GM21528 (cell line): ENCODE measurements at regions not wholly inside any gene's neighbourhood (a gene's known extent, or its start where the extent isn't known, plus 50 kb on each side); places are given as distances from the start of the nearest gene placed in this dataset.

Experiments used
- ATAC-seq: cut with Tn5 transposase; IDR thresholded peaks from one replicate; pipeline ENCODE4 v1.9.1; 2021; ENCODE audit warnings: mild to moderate bottlenecking, moderate library complexity; ENCODE audit not compliant: unreplicated experiment, low FRiP score

DNA sequence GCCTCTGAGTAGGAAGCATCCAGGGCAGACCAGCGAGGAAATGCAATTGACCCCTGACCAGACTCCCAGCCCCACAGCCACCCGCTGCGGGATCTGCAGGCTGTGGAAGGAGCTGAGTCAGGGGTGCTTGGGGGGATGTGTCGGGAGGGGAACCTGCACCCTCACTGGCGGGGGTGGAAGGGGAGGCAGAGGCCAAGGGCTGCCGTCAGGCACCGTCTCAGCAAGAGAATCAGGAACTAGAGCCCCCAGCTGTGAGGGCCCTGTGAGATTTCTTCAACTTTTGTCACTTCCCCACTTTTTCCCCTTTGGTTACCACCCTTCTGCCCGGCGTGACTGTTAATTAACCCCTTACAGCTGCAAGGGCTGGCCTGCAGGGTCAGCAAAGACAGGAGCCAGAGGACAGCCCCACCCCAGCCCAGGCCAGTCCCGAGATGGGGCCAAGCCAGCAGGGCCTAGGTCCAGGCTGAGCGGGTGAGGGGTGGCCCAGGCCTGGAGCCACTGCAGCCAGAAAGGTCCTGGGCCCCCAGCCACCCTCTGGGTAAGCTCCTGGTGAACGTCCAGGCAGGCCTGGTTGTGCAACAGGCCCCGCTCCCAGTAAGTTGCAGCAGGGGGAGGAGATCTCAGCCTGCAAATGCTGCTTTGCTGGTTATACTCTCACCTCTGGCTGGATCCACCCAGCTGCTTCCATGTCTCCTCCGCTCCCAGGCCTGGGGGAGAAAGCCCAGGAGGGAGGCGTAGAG, 147.0 kb upstream of the ID2 start:
- no peak for ATAC-seq

DNA sequence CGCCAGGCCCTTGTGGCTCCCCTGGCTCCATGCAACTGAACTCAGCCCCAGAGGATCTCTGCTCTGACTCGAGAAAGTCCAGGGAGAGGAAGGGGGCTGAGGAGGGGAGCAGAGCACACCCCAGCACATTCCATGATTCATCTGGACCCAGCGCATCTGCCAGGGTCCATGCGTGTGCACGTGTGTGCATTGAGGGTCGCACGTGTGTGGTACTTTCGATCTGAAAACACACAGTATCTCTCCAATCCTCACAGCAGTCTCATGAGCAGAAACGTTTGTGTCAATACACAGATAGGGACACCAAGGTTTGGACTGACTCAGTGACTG, 146.4 kb upstream of the ID2 start:
- ATAC-seq, result no peak

DNA sequence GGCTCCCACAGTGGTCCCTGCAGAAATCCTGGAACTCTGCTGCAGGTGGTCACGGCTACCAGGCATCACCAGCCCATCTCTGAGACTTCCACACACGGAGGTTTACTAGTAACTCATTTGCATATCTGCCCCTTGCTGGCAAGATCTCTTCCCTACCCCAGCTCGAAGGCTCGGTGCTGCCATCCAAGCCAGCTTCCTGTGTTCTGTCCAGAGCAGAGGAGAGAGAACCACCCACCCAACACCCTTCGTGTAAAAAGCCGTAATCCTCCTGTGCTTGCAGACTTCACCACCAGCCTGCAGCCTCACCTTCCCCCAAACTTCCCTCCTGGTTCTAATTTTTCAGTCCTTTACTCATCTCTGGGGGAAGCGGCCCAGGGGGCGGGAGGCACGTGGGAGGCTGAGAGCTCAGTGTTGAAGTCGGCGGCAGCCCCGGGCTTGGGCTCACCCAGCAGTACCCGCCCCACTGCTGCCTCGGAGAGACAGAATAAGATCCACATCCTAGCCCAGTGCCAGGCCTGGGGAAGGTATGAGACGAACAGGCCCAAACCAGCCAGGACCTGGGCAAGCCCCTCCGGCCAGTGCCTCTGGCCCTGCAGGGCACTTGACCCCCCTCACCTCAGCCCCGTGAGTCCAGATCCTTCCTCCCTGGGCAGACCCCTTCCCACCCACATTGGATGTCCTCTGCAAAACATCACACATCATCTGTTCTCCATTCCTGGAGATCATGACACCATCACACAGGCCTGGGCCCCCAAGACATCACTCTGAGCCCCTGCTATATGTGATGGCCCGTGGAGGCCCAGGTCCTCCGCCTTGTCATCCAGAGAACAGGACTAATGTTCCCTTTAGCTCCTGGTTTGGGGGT, 145.8 kb upstream of the ID2 start:
- ATAC-seq, result no peak

DNA sequence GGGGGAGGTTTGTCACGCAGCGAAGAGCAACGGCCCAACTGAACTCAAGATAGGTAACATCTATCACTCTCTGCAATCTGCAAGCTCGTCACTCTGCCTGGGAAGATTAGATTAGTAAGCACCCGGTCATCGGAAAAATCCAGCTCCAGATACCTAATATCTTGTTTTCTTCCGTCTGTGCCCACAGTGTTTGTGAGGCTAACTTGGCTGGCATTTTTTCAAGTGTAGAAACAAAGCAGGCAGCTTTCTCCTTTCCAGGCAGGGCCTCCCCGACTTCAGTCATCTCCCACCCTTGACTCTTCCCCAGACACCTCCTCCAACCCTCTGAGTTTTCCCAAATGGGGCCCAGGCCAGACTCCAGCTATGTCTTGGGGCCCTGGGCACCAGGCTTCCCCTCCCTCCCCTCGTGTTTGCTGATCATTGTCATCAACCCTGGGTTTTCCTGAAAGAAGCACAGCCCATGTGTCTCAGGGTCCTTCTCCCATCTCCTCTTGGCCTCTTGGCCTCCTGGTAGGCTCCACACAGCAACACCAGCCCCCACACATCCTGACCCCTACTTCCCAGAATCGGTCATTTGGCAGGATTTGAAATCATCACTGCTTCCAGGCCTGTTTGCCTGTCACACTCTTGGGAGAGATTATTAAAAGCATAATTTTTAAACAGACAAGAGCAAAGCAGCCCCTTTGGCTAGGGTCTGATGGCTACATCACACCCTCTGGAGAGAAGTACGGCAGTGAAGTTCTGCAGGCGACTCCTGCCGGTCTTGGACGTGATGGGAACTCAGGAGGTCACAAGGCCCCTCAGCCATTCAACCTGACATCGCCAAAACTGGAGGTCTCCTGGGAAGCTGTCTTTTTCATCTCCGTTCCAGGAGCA, 144.9 kb upstream of the ID2 start:
- no peak for ATAC-seq

DNA sequence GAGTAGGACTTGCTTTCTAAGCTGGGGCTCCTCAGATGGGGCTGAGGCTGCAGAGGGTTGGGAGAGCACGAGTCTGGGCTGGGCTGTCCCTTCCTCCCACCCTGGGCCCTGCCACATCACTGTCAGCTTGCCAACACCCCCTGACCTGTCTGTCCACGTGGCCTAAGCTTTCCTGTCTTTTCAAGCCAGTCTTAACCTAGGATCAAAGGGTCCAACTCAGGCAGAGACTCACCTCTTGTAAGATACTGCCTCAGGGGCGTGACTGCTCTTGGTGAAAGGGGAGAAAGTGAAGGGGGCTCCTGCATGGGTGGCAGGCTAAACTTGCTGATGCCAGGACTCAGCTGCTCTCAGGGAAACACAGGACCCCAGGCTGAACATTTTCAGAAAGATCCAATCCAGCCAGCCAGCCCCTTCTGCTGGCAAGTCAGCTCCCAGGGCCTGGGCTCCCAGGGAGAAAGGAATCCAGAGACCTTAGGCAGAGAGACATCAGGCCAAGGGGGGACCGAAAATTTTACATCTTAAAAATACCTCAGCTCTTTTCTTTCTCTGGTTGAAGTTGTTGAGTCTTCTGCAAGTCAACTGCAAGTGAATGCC, 144.2 kb upstream of the ID2 start:
- ATAC-seq, result no peak

DNA sequence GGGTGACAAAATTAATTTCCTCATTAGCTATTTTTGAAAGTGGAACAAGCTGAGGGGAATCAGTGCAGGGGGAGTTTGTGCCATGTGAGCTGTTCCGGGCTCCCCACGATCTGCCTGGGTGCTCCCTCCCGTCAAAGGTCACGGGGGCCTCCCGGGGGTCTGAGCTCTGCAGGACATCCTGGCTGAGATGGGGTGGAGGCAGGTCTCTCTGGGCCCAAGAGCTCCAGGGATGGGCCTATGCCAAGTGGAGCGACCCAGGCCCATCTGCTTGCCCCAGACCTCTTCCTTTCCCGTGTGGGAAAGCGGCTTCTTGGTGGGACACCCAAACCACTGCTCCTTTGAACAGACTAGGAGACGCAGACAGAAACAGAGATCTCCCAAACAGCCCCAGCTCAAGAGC, 143.3 kb upstream of the ID2 start:
- ATAC-seq, result no peak

DNA sequence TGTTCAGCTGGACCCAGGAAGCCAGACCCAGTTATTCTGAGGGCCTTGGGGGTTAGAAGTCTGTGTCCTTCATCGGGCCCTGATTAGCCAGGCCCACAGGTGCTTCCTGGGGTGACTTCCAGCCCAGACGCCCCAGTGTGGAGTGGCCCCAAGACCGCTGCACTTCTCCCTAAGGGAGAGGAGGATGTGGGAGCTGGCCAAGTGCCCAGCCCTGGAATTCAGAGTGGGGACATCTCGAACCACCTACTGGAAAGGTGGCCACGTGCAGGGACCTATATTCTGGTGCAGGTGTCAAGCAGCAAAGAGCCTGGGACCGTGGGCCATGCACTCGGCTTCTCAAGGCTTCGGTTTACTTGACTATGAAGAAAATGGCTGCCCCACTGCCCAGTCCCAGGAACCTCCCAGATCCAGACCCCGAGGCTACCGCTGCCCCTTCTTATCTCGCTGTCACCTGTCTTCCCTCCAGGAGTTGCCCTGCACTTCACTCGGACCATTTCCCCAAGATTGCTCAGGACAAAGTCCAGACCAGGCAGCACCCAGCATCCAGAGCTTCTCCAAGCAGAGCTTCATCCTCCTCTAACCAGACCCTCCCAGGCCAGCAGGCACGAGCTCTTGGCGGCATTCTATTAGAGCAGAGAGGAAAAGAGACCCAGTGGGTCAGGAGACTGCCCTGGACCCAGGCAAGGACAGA, 142.8 kb upstream of the ID2 start:
- no peak for ATAC-seq

DNA sequence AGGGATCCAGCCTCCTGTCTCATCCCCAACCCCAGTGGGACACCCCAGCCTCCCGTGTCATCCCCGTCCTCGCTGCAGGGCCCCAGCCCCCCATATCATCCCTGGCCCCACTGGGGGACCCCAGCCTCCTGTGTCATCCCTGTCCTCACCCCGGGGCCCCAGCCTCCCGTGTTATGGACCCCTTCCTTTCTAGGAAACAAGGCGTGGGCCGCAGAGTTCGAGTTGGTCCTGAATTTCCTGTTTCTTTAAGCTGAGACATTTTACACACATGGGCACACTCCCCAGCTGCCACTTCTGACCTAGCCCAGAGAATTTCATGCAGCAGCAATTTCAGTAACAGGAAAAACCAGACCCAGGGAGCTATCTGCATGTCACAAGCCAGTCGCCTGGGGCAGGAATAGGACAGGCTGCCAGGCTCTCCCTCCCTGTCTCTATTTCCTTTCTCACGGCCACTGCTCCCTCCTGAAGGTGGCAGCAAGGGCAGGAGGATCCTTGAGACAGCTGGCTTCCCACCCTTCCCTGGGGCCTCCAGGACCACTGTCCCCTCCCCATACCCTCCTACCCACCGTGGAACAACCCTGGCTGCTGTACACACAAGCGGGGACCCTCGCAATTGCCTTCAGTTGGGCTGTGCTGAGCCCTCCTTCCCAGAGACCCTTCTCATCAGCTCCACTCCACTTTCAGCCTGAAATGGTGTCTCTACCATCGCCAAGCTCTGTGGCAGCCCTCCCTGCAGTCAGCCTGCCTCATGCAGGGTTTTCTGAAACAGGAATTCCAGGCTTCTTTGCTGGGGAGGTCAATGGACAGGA, 141.9 kb upstream of the ID2 start:
- no peak for ATAC-seq

DNA sequence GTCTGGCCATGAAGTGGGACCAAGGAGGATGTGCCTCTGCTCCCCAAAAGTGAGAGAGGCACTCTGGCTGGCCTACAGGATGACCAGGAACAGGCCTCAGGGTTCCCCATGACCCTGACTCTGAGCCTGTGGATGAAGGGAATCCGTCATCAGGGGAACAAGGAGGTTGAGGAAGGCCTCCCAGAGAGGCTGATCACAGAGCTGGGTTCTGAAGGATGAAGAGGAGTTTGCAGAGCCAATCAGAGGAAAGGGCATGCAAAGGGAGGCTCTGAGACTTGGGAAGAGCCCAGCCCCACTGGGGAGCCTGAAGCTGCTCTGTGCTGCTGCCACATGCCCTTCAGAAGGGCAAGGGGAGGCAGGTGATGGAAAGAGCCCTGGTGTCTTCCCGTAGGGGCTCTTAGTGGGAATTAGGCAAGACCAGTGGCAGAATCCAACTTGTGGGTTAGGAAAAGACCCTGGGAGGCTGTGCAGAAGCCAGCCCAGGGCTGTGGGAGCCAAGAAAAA, 141.3 kb upstream of the ID2 start:
- no peak for ATAC-seq

DNA sequence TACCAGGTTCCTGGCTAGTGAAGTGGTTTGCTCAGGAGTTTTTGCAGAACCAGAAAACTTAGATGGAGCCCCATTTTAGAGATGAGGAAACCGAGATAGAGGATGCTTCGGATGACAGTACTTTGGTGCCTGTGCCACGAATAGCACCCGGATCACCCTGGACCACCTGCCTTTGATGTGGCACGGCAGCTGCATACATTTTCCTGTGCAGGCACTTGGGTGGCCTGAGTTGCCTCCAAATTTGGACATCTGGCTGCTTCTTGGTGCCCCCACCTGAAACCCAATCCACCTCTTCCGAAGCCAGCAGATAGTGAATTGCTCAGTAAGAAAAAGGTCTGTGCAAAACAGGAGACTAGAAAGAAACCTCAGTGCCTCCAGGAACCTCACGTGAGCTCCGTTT, 140.6 kb upstream of the ID2 start:
- no peak for ATAC-seq

DNA sequence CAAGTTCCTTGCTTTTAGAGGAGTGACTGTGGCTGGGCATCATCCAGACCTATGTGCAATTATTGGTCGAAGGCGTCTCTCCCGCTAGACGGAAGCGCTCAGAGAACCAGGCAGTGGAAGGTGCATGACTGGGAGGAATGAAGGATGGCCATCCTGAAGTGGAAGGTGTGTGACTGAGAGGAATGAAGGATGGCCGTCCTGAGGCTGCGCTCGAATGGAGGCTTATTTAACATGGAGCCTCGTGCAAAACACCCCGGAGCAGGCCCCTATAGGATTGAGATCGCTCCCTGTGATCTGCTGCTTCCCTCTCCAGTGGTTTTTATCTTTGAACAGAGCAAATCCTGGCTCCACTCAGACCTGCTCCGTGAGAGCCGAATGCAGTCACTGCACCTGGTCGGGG, 140.2 kb upstream of the ID2 start:
- no peak for ATAC-seq

DNA sequence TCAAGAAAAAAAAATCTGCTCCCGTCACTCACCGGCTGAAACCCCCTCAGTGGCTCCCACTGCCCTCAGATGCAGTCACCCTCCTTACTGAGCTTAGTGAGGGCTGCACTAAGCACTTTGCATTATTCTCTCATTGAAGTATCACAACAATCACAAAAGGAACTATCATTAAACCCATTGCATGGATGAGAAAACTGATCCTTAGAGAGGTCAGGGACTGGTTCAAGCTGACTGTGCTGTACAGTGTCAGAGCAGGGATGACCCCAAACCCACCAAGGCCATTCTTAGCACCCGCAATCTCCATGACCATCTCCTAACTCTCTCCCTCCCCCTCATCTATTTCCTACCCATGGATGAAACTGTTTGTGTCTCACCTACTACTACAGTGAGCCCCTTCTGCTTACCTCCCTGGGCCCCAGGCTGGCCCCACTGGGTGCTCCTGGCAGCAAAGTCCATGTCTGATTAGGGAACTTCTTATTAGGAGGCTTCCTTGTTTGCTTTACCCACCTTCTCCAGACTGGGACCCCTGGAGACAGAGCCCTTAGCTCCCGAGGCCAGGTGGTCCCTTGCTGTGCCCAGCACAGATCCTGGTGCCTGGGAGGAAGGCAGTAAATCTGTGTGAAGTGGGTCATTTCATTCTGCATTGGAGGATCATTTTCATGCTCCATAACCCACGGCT, 139.3 kb upstream of the ID2 start:
- ATAC-seq, result no peak

DNA sequence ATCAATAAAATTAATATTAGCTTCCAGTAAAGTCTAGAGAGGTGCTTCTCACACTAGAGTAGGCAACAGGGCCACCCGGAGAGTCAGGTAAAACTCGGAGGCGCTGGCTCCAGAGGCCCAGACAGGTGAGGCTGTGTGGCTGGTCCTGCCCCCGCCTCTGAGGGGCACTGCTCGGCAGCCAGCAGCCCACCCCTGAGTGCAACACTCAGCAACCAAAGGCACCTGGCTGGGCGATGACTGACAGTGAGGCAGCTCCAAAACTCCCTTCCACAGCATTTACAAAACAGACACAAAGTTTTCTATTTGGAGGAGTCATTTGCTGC, 138.8 kb upstream of the ID2 start:
- peak; percentile 5 for ATAC-seq

DNA sequence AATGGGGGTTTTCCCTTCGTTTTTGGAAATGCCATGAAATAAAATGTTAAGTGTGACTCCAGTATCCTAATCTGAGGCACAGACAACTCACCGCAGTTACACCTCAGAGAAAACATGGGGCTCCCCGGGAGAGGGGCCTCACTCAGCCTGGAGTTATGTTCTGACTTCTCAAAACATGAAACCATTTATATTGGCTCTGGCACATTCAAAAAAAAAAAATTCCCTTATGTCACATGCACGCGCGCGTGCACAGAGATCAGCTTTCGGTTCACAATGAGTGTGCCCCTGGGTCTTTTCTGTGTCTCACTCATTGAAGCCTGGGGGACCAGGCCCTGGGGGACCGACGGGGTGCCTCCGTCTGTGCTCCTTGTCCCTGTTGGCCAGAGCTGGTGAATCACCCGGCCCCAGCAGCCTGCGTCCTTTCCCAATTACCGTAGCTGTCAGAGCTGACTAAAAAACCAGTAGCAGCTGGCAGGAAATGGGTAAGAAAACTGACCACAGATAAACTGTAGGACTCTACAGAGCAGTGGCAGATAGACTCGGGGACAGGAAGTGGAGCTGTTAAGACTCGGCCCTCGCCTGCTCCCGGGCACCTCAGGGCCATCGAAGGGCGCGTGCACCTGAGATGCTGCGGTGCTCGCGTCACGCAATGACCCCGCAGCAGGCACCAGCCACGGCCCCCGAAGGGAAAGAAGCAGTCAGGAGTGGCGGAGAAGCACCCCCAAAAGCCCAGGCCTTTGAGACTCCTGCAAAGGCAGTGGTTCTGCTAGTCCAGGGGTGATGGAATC, 138.3 kb upstream of the ID2 start:
- peak; percentile 73 for ATAC-seq

DNA sequence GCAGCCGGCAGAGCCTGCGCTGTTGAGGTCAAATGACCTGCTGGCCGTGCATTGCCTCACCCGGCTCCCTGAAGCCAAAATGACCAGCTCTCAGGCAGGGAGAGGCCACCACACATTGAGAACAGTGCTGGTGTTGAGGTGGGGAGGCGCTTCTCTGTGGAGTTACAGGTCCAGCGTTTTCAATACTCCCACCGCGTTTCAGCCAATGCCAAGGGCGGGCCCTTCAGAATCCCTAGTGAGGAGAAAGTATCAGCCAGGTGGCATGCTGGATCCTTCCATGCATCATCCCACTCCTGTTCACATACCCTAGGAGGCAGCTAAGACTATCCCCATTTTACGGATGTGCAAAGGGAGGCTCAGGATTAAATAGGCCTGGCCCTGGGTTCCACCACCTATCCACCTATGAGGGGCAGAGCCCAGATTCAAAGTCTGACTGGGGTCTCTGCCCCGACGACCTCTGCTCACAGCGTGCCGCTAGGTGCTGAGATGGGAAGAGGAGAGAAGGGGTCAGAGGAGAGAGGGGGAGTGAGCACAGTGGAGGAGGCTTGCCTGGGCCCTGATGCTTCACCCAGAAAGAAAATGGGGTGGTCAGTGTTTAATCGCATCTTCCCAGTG, 137.6 kb upstream of the ID2 start:
- ATAC-seq, result no peak

DNA sequence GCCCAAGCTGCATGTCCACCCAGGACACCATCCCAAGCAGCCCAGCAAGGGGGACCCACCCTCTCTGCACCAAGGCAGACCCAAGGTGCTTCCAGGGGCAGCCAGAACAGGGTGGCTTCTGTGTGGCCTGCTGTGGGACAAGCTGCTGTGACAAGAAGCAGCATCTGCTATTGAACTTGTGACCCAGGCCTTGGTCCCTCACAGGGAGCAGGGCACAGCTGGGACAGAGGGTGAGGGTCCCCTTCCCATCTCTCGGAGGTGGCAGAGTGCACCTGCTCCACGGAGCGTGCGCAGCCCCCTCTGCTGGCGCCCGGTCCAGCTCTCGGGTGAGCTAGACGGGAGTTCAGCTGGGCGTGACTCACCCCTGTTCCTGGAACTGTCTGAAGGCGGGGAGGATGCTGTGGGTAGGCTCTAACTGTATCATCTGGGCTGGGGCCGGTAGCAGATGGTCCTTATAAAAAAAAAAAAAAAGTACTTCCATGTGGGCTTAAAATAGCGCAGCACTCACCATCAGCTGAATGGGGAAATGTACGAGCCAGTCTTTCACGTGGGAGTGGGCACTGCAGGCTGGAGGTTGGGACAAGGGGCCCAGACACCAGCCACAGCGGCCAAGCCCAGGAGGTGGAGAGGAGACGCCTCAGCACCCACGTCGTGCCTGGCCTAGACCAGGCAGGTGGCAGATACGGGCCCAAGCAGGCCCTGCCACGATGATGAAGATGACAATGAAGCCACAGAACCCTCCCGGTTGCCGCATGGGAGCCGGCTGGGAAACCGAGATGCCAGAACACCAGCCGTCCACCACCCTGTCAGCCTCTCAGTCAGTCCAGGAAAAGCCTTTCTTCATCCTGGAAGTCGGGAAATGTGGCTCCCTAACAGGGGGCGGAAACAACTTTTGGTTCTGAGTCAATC, 136.8 kb upstream of the ID2 start:
- peak; percentile 61 for ATAC-seq
